IMR-90 (cell line): ENCODE measurements at regions not wholly inside any gene's neighbourhood (a gene's known extent, or its start where the extent isn't known, plus 50 kb on each side); places are given as distances from the start of the nearest gene placed in this dataset.

ENCODE experiments used
- ATAC-seq: fragments of 200-7000 bp; cut with Tn5 transposase; 2 replicates; pipeline ENCODE4 v1.9.1; 2020; ENCODE audit warnings: low read depth, mild to moderate bottlenecking, moderate library complexity
- BruUV-seq: library from RNA; stranded (reverse); fragments of 400-500 nt; replicated peaks from 2 replicates; lab custom pipeline; 2021; lab: Mats Ljungman, UMichigan
- CTCF ChIA-PET: fragments of 300-600 bp; formaldehyde crosslinking; extraction: SDS; loops from one replicate; lab custom pipeline; 2021; ENCODE audit warnings: antibody characterized with exemption; lab: Yijun Ruan, JAX
- POLR2A ChIA-PET: fragments of 300-600 bp; sonication (Branson Sonifier 250); formaldehyde crosslinking; loops from one replicate; lab custom pipeline; 2022; ENCODE audit warnings: antibody characterized with exemption; ENCODE audit not compliant: unreplicated experiment; lab: Charles Lee
- DNase-seq: peaks from one replicate; pipeline ENCODE4 v3.0.0; 2013
- H2AFZ ChIP-seq: replicated peaks from 2 replicates; pipeline ENCODE3; 2013; ENCODE audit warnings: low read length, mild to moderate bottlenecking; ENCODE audit not compliant: poor library complexity
- H2AK5ac ChIP-seq: 2 replicates; pipeline ENCODE4 v1.6.1; 2013; ENCODE audit warnings: low read depth, low read length, inconsistent platforms
- H2AK9ac ChIP-seq: replicated peaks from 2 replicates; pipeline ENCODE3; 2013; ENCODE audit warnings: mild to moderate bottlenecking, low read depth, low read length, moderate library complexity; ENCODE audit not compliant: poor library complexity
- H2BK120ac ChIP-seq: 2 replicates; pipeline ENCODE4 v1.6.1; 2013; ENCODE audit warnings: low read depth, low read length, inconsistent platforms
- H2BK15ac ChIP-seq: 3 replicates; pipeline ENCODE4 v1.6.1; 2013; ENCODE audit warnings: low read depth, low read length, inconsistent platforms
- H2BK20ac ChIP-seq: 2 replicates; pipeline ENCODE4 v1.6.1; 2013; ENCODE audit warnings: low read depth, mild to moderate bottlenecking, inconsistent platforms, low read length, moderate library complexity
- H2BK5ac ChIP-seq: 2 replicates; pipeline ENCODE4 v1.6.1; 2013; ENCODE audit warnings: mild to moderate bottlenecking, low read depth, low read length, inconsistent platforms; ENCODE audit not compliant: poor library complexity, severe bottlenecking
- H3K14ac ChIP-seq: replicated peaks from 2 replicates; pipeline ENCODE4 v1.6.1; 2013; ENCODE audit warnings: low read depth, low read length, inconsistent platforms
- H3K18ac ChIP-seq: 2 replicates; pipeline ENCODE4 v1.6.1; 2013; ENCODE audit warnings: low read depth, low read length, control low read depth
- H3K23ac ChIP-seq: 2 replicates; pipeline ENCODE4 v1.6.1; 2013; ENCODE audit warnings: low read depth, low read length, inconsistent platforms
- H3K27ac ChIP-seq: 2 replicates; pipeline ENCODE4 v1.5.1; 2013; ENCODE audit warnings: mild to moderate bottlenecking, control low read depth, low read length; ENCODE audit not compliant: insufficient read depth
- H3K27me3 ChIP-seq: 2 replicates; pipeline ENCODE4 v1.6.1; 2013; ENCODE audit warnings: low read length; ENCODE audit not compliant: control insufficient read depth, insufficient read depth
- H3K36me3 ChIP-seq: 2 replicates; pipeline ENCODE4 v1.6.1; 2013; ENCODE audit warnings: low read length, mixed read lengths; ENCODE audit not compliant: control insufficient read depth, insufficient read depth
- H3K4ac ChIP-seq: 2 replicates; pipeline ENCODE4 v1.6.1; 2013; ENCODE audit warnings: low read depth, low read length, inconsistent platforms
- H3K4me1 ChIP-seq: 2 replicates; pipeline ENCODE4 v1.6.1; 2013; ENCODE audit warnings: low read length, mixed read lengths; ENCODE audit not compliant: control insufficient read depth, insufficient read depth
- H3K4me2 ChIP-seq: 2 replicates; pipeline ENCODE4 v1.6.1; 2013; ENCODE audit warnings: low read depth, mild to moderate bottlenecking, control low read depth, low read length, moderate library complexity
- H3K4me3 ChIP-seq: 2 replicates; pipeline ENCODE4 v1.5.1; 2013; ENCODE audit warnings: low read depth, mild to moderate bottlenecking, control low read depth, low read length, moderate library complexity; ENCODE audit not compliant: insufficient read depth
- H3K56ac ChIP-seq: 2 replicates; pipeline ENCODE4 v1.6.1; 2013; ENCODE audit warnings: low read length, inconsistent platforms; ENCODE audit not compliant: insufficient read depth; ENCODE audit errors: extremely low read depth
- H3K79me1 ChIP-seq, 2 experiments: 2 replicates each; pipeline ENCODE4 v1.6.1; 2013; ENCODE audit warnings: low read length in 2 of 2, inconsistent platforms in 1 of 2, low read depth in 1 of 2
- H3K9ac ChIP-seq: 2 replicates; pipeline ENCODE4 v1.6.1; 2013; ENCODE audit warnings: low read depth, low read length, control low read depth
- H3K9me1 ChIP-seq: 2 replicates; pipeline ENCODE4 v1.6.1; 2013; ENCODE audit warnings: low read length, inconsistent platforms; ENCODE audit not compliant: insufficient read depth
- H3K9me3 ChIP-seq: 2 replicates; pipeline ENCODE4 v1.6.1; 2013; ENCODE audit warnings: low read length; ENCODE audit not compliant: control insufficient read depth, insufficient read depth
- H4K20me1 ChIP-seq: 2 replicates; pipeline ENCODE4 v1.6.1; 2013; ENCODE audit warnings: low read length, inconsistent platforms; ENCODE audit not compliant: insufficient read depth
- H4K5ac ChIP-seq: 2 replicates; pipeline ENCODE4 v1.6.1; 2013; ENCODE audit warnings: mild to moderate bottlenecking, low read depth, low read length, control low read depth
- H4K8ac ChIP-seq, 2 experiments: 2 replicates each; pipeline ENCODE4 v1.6.1; 2013; ENCODE audit warnings: low read depth in 2 of 2, low read length in 2 of 2, control low read depth in 1 of 2, inconsistent platforms in 1 of 2
- H4K91ac ChIP-seq: 2 replicates; pipeline ENCODE4 v1.6.1; 2013; ENCODE audit warnings: low read depth, low read length, inconsistent platforms; ENCODE audit not compliant: insufficient read depth
- BHLHE40 ChIP-seq: fragments of 150-350 bp; IDR thresholded peaks from 2 replicates; pipeline ENCODE4 v1.6.1; 2016; ENCODE audit warnings: mild to moderate bottlenecking, low read depth, low read length
- CEBPB ChIP-seq: IDR thresholded peaks from 2 replicates; pipeline ENCODE4 v1.6.1; 2012; ENCODE audit warnings: low read depth, low read length, improper control_type of control experiment
- CHD1 ChIP-seq: IDR thresholded peaks from 2 replicates; pipeline ENCODE4 v1.6.1; 2012; ENCODE audit warnings: low read depth, low read length, improper control_type of control experiment
- ELK1 ChIP-seq: fragments of 150-350 bp; IDR thresholded peaks from 2 replicates; pipeline ENCODE4 v1.6.1; 2016; ENCODE audit warnings: low read depth, mild to moderate bottlenecking, low read length, moderate library complexity, borderline replicate concordance
- FOS ChIP-seq: fragments of 150-350 bp; IDR thresholded peaks from 2 replicates; pipeline ENCODE4 v1.6.1; 2016; ENCODE audit warnings: low read depth, low read length
- MAFK ChIP-seq: IDR thresholded peaks from 2 replicates; pipeline ENCODE4 v1.6.1; 2012; ENCODE audit warnings: low read depth, low read length, improper control_type of control experiment
- MAZ ChIP-seq: IDR thresholded peaks from 2 replicates; pipeline ENCODE4 v1.6.1; 2012; ENCODE audit warnings: low read depth, mild to moderate bottlenecking, low read length, improper control_type of control experiment, moderate library complexity, borderline replicate concordance
- NFE2L2 ChIP-seq: fragments of 150-350 bp; IDR thresholded peaks from 2 replicates; pipeline ENCODE4 v1.6.1; 2016; ENCODE audit warnings: low read depth, mild to moderate bottlenecking, low read length
- POLR2A ChIP-seq: IDR thresholded peaks from 2 replicates; pipeline ENCODE4 v1.6.1; 2012; ENCODE audit warnings: mild to moderate bottlenecking, low read depth, low read length
- RAD21 ChIP-seq: IDR thresholded peaks from 2 replicates; pipeline ENCODE4 v1.6.1; 2012; ENCODE audit warnings: low read length, improper control_type of control experiment
- RFX5 ChIP-seq: IDR thresholded peaks from 2 replicates; pipeline ENCODE4 v1.8.0; 2012; ENCODE audit warnings: low read depth, mild to moderate bottlenecking, low read length, moderate library complexity
- SMC3 ChIP-seq: fragments of 150-350 bp; IDR thresholded peaks from 2 replicates; pipeline ENCODE4 v1.6.1; 2016; ENCODE audit warnings: low read depth, mild to moderate bottlenecking, antibody characterized with exemption, low read length, moderate library complexity
- USF2 ChIP-seq: fragments of 150-350 bp; IDR thresholded peaks from 2 replicates; pipeline ENCODE4 v1.6.1; 2017; ENCODE audit warnings: mild to moderate bottlenecking, antibody characterized with exemption, low read length, low read depth
- WGBS, 2 experiments: methylation state at CpG; one replicate each; pipeline versions ENCODE4 v1.1.5 to v1.1.7; 2013; ENCODE audit warnings: missing lambda C conversion rate in 2 of 2; ENCODE audit not compliant: insufficient read length in 1 of 2; ENCODE audit errors: extremely low coverage in 2 of 2; 5-methylcytosine and 5-hydroxymethylcytosine counted together
- dilution Hi-C: fragments of 300-500 bp; cut with HindIII; formaldehyde crosslinking; loops from one replicate; pipeline ENCODE4 v1.14.3; 2018; ENCODE audit warnings: low sequenced_read_pairs; ENCODE audit not compliant: unreplicated experiment
- in situ Hi-C: fragments of 300-500 bp; cut with MboI; formaldehyde crosslinking; loops from 3 replicates; pipeline ENCODE4 v1.14.3; 2019; ENCODE audit warnings: low sequenced_read_pairs, inconsistent platforms, mixed read lengths
- intact Hi-C: fragments of 100-400 bp; cut with micrococcal nuclease; formaldehyde crosslinking; loops from 2 replicates; pipeline ENCODE4 v1.10.0; 2022

GRCh38 chr9:38120961-38121360 lies 51.9 kb upstream of the SHB start:
- no peak for ATAC-seq
- H3K4ac ChIP-seq: no peak overlapping the region
- TF ChIP-seq MAFK: no peak
- TF ChIP-seq POLR2A: no peak
- TF ChIP-seq RFX5: no peak
- TF ChIP-seq CEBPB: no peak
- TF ChIP-seq FOS: no peak
- TF ChIP-seq CHD1: no peak
- no peak for TF ChIP-seq BHLHE40
- no peak for TF ChIP-seq MAZ
- no peak for TF ChIP-seq NFE2L2
- no peak for TF ChIP-seq RAD21
- no peak for TF ChIP-seq ELK1
- TF ChIP-seq SMC3: no peak
- no peak for TF ChIP-seq USF2
- H2AFZ ChIP-seq: no peak overlapping the region
- H3K18ac ChIP-seq: no peak overlapping the region
- dilution Hi-C loops (no loop called here), in situ Hi-C loops (no loop called here), intact Hi-C loops (no loop called here)
- H4K8ac ChIP-seq: no peak overlapping the region
- no peak overlapping the region for H3K56ac ChIP-seq
- H3K9me1 ChIP-seq: no peaks in the 10 kb centered on the region
- H3K23ac ChIP-seq: no peak overlapping the region
- H3K9me3 ChIP-seq: no peaks in the 10 kb centered on the region
- H2AK5ac ChIP-seq: no peak overlapping the region
- H3K27me3 ChIP-seq: peaks cover 52% of the 10 kb centered on the region
- no peak overlapping the region for H2BK120ac ChIP-seq
- H4K20me1 ChIP-seq: no peaks in the 10 kb centered on the region
- H3K36me3 ChIP-seq: no peaks in the 10 kb centered on the region
- H3K79me1 ChIP-seq: no peaks in the 10 kb centered on the region
- H2BK5ac ChIP-seq: no peak overlapping the region
- H4K91ac ChIP-seq: no peak overlapping the region
- no peak overlapping the region for H3K27ac ChIP-seq
- BruUV-seq: no TSS peak
- POLR2A ChIA-PET: interaction anchor here (0.7 kb wide), 1 partner anchor 1698 kb away, joined by 7 read pairs; no protein-coding TSS in a partner anchor
- no peak overlapping the region for H3K4me3 ChIP-seq
- no peak overlapping the region for H3K9ac ChIP-seq
- H2AK9ac ChIP-seq: no peak overlapping the region
- DNase-seq: no peak
- H3K4me2 ChIP-seq: no peak overlapping the region
- H2BK15ac ChIP-seq: no peak overlapping the region
- H3K14ac ChIP-seq: no peak overlapping the region
- CTCF ChIA-PET: interaction anchor here (0.6 to 0.7 kb wide), 2 partner anchors 614 to 619 kb away, joined by 3 to 5 read pairs; no protein-coding TSS in a partner anchor
- WGBS, 2 experiments: 86% methylated on average over 3 of the region's 6 CpGs; no CpG with 5 or more reads in 1 of the 2 experiments
- no peak overlapping the region for H4K5ac ChIP-seq
- peaks cover 2% of the 10 kb centered on the region; the same call in 1 of the 2 replicates for H3K4me1 ChIP-seq
- H2BK20ac ChIP-seq: no peak overlapping the region
